ENCODE measurements at regions not wholly inside any gene's neighbourhood (a gene's known extent, or its start where the extent isn't known, plus 50 kb on each side); places are given as distances from the start of the nearest gene placed in this dataset.

DNA sequence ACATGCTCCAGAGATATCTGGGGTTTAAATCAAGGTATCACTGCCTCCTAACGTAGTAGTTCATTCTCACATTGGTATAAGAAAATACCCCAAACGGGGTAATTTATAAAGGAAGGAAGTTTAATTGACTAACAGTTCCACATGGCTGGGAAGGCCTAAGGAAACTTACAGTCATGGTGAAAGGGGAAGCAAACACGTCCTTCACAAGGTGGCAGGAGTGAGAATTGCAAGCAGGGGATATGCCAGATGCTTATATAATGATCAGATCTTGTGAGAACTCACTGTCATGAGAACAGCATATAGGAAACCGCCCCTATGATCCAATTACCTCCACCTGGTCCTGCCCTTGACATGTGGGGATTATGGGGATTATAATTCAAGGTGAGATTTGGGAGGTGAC, 1280.2 kb upstream of the C9orf72 start:
- H3K27me3 ChIP-seq (ENCODE audit: control insufficient read depth, insufficient read depth, low read length): no peaks in the 10 kb centered on the region
- H3K36me3 ChIP-seq (ENCODE audit: control insufficient read depth, insufficient read depth, low read length): no peaks in the 10 kb centered on the region
- TF ChIP-seq, protein P1, sequence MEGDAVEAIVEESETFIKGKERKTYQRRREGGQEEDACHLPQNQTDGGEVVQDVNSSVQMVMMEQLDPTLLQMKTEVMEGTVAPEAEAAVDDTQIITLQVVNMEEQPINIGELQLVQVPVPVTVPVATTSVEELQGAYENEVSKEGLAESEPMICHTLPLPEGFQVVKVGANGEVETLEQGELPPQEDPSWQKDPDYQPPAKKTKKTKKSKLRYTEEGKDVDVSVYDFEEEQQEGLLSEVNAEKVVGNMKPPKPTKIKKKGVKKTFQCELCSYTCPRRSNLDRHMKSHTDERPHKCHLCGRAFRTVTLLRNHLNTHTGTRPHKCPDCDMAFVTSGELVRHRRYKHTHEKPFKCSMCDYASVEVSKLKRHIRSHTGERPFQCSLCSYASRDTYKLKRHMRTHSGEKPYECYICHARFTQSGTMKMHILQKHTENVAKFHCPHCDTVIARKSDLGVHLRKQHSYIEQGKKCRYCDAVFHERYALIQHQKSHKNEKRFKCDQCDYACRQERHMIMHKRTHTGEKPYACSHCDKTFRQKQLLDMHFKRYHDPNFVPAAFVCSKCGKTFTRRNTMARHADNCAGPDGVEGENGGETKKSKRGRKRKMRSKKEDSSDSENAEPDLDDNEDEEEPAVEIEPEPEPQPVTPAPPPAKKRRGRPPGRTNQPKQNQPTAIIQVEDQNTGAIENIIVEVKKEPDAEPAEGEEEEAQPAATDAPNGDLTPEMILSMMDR (IDR thresholded peaks at IDR 0.05; ENCODE audit: insufficient read depth, low read length, poor library complexity, severe bottlenecking): no peak
- DNase-seq (ENCODE audit: low read depth): no peak
- H3K4me3 ChIP-seq (ENCODE audit: low read depth, low read length): no peak overlapping the region

DNA sequence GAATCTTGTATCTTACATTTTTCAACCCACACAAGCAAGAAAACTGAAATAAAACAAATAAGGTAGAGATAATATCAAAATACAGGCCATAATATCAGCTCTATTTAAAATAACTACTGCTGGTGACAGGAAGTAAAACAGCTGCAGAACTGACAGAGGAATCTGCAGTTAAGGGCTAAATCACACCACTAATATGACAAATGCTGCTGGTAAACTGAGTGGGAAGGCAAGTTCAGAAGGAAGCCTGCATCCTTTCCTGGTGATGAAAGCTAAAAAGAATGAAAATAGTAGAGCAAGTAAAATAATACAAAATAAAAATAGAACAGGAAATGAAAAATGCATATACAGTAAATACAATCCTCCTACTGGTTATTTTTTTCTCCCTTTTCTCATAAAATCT, 1293.7 kb upstream of the C9orf72 start:
- H3K36me3 ChIP-seq (ENCODE audit: control insufficient read depth, insufficient read depth, low read length): no peaks in the 10 kb centered on the region
- no peak for DNase-seq (ENCODE audit: low read depth)
- H3K4me3 ChIP-seq (ENCODE audit: low read depth, low read length): no peak overlapping the region
- no peaks in the 10 kb centered on the region for H3K27me3 ChIP-seq (ENCODE audit: control insufficient read depth, insufficient read depth, low read length)
- TF ChIP-seq, protein P1 (IDR thresholded peaks at IDR 0.05; ENCODE audit: insufficient read depth, low read length, poor library complexity, severe bottlenecking): no peak

DNA sequence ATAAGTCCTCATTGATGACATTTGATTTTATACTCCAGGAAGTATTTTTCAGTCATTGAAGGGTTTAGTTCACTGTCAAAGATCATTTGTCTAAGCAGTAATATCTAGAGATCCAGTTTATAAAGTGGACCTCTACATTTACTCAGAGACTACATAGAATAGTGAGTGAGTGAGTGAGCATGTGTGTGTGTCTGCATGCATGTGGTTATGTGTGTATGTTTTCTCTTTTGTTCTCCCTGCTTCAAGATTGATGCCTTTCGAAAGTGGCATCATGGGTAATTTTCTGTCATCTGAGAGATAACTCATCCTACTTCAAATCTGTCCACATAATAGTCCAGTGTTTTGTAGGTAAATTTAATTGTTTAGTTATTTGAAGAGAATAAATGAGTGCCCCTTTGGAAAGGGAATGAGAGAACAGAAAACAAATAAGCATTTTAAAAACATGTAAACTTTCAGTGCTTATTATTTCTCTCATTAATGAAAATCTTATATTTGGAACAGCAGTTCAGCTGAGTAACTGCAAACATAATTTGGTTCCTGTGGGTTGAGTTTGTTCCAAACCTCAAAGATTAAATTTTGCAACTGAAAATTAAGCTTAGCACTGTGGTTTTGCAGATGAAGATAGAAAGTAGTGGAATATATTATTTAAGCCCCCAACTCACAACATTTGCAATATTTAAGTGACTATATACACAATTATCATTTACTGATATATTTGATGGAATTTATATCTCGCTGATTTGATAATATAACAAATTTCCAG, 1295.1 kb upstream of the C9orf72 start:
- Histone ChIP-seq H3K4me3 (ENCODE audit: low read depth, low read length) (no peak overlapping the region), H3K27me3 (ENCODE audit: control insufficient read depth, insufficient read depth, low read length) (no peaks in the 10 kb centered on the region), H3K36me3 (ENCODE audit: control insufficient read depth, insufficient read depth, low read length) (no peaks in the 10 kb centered on the region)
- no peak for DNase-seq (ENCODE audit: low read depth)
- TF ChIP-seq, protein P1 (IDR thresholded peaks at IDR 0.05; ENCODE audit: insufficient read depth, low read length, poor library complexity, severe bottlenecking): no peak

DNA sequence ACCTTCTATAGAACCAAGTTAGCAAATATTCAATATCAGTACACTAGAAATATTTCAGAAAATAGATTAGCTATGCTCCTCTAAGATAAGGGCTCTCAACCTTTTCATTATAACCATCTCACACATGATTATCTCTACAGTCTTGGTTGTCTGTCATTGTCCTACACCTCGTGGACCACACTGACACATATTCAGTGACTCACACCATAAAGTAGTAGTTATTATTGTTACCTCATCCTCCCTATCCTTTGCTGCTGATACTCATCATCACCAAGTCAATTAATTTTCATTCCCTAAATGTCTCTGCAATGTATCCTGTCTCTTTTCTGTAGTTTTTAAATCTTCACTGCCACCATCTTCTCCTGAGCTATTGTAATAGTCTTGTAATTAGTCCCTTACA, 1309.2 kb upstream of the C9orf72 start:
- no peak for DNase-seq (ENCODE audit: low read depth)
- TF ChIP-seq, protein P1 (IDR thresholded peaks at IDR 0.05; ENCODE audit: insufficient read depth, low read length, poor library complexity, severe bottlenecking): no peak
- Histone ChIP-seq H3K36me3 (ENCODE audit: control insufficient read depth, insufficient read depth, low read length) (no peaks in the 10 kb centered on the region), H3K27me3 (ENCODE audit: control insufficient read depth, insufficient read depth, low read length) (no peaks in the 10 kb centered on the region), H3K4me3 (ENCODE audit: low read depth, low read length) (no peak overlapping the region)

DNA sequence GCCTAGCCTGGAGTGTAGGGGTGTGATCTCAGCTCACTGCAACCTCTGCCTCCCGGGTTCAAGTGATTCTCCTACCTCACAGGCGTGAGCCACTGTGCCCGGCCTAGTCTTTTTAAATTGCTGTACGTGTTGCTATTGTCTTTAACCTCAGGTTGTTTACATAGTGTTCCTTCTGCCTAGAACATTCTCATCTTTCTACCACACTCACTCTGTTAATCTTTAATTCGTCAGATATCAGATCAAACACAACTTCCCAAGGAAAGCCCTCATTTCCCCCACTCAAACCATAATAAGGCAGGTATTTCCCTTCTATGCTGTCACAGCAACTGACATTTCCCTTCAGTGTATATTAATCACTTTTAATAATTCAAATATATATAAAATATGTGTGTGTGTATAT, 1310.0 kb upstream of the C9orf72 start:
- peak; percentile 16 for DNase-seq (ENCODE audit: low read depth)
- Histone ChIP-seq H3K36me3 (ENCODE audit: control insufficient read depth, insufficient read depth, low read length) (no peaks in the 10 kb centered on the region), H3K4me3 (ENCODE audit: low read depth, low read length) (no peak overlapping the region), H3K27me3 (ENCODE audit: control insufficient read depth, insufficient read depth, low read length) (no peaks in the 10 kb centered on the region)
- TF ChIP-seq, protein P1 (IDR thresholded peaks at IDR 0.05; ENCODE audit: insufficient read depth, low read length, poor library complexity, severe bottlenecking): no peak

Measured in kidney epithelial cell (primary cell).